H9 (cell line): ENCODE measurements at regions not wholly inside any gene's neighbourhood (a gene's known extent, or its start where the extent isn't known, plus 50 kb on each side); places are given as distances from the start of the nearest gene placed in this dataset.

ENCODE experiments used
- DNase-seq: peaks from one replicate; pipeline ENCODE4 v3.0.0-alpha.2; 2017
- H2AFZ ChIP-seq: one replicate; pipeline ENCODE4 v1.6.1; 2013; ENCODE audit warnings: mild to moderate bottlenecking, low read length, control low read depth, moderate library complexity
- H2AK5ac ChIP-seq: 2 replicates; pipeline ENCODE4 v1.6.1; 2013; ENCODE audit warnings: low read length, control low read depth, mixed read lengths; ENCODE audit not compliant: insufficient read length
- H2BK120ac ChIP-seq: one replicate; pipeline ENCODE4 v1.6.1; 2013; ENCODE audit warnings: low read depth, mild to moderate bottlenecking, low read length, control low read depth, inconsistent platforms; ENCODE audit not compliant: poor library complexity, severe bottlenecking
- H2BK12ac ChIP-seq: 2 replicates; pipeline ENCODE4 v1.6.1; 2013; ENCODE audit warnings: low read length, control low read depth, mixed read lengths, low read depth; ENCODE audit not compliant: insufficient read length
- H2BK15ac ChIP-seq: 2 replicates; pipeline ENCODE4 v1.6.1; 2013; ENCODE audit warnings: low read depth, low read length, control low read depth
- H2BK20ac ChIP-seq: one replicate; pipeline ENCODE4 v1.6.1; 2013; ENCODE audit warnings: low read depth, mild to moderate bottlenecking, low read length, control low read depth, inconsistent platforms; ENCODE audit not compliant: poor library complexity, severe bottlenecking
- H2BK5ac ChIP-seq: 2 replicates; pipeline ENCODE4 v1.6.1; 2013; ENCODE audit warnings: low read length, control low read depth, mixed read lengths; ENCODE audit not compliant: insufficient read length
- H3K14ac ChIP-seq: 2 replicates; pipeline ENCODE4 v1.6.1; 2013; ENCODE audit warnings: low read length, control low read depth; ENCODE audit not compliant: insufficient read depth
- H3K18ac ChIP-seq: 2 replicates; pipeline ENCODE4 v1.6.1; 2013; ENCODE audit warnings: low read depth, mild to moderate bottlenecking, mixed read lengths, low read length, control low read depth; ENCODE audit not compliant: insufficient read length
- H3K23ac ChIP-seq: 2 replicates; pipeline ENCODE4 v1.6.1; 2013; ENCODE audit warnings: low read length, control low read depth, mixed read lengths, low read depth; ENCODE audit not compliant: insufficient read length
- H3K23me2 ChIP-seq: 2 replicates; pipeline ENCODE4 v1.6.1; 2013; ENCODE audit warnings: low read depth, mild to moderate bottlenecking, mixed read lengths, low read length, control low read depth; ENCODE audit not compliant: insufficient read length, poor library complexity, severe bottlenecking
- H3K27ac ChIP-seq: 2 replicates; pipeline ENCODE4 v1.5.1; 2013; ENCODE audit warnings: low read length, control low read depth, mixed read lengths, low read depth; ENCODE audit not compliant: insufficient read length
- H3K27me3 ChIP-seq: 2 replicates; pipeline ENCODE4 v1.6.1; 2013; ENCODE audit warnings: low read length, control low read depth, inconsistent platforms; ENCODE audit not compliant: insufficient read depth
- H3K4ac ChIP-seq: 2 replicates; pipeline ENCODE4 v1.6.1; 2013; ENCODE audit warnings: low read depth, mild to moderate bottlenecking, control low read depth, inconsistent platforms, low read length, moderate library complexity
- H3K4me1 ChIP-seq: 2 replicates; pipeline ENCODE4 v1.6.1; 2013; ENCODE audit warnings: low read length, control low read depth, inconsistent platforms; ENCODE audit not compliant: insufficient read depth
- H3K4me2 ChIP-seq: 2 replicates; pipeline ENCODE4 v1.6.1; 2013; ENCODE audit warnings: low read length, control low read depth, mixed read lengths; ENCODE audit not compliant: insufficient read length, insufficient read depth
- H3K56ac ChIP-seq: 2 replicates; pipeline ENCODE4 v1.6.1; 2013; ENCODE audit warnings: low read depth, mild to moderate bottlenecking, mixed read lengths, low read length, control low read depth; ENCODE audit not compliant: insufficient read length
- H3K79me1 ChIP-seq: 2 replicates; pipeline ENCODE4 v1.6.1; 2013; ENCODE audit warnings: low read depth, mild to moderate bottlenecking, moderate library complexity, low read length, control low read depth, inconsistent platforms; ENCODE audit not compliant: insufficient read depth, poor library complexity, severe bottlenecking
- H3K79me2 ChIP-seq: 2 replicates; pipeline ENCODE4 v1.6.1; 2013; ENCODE audit warnings: low read length, control low read depth, inconsistent platforms; ENCODE audit not compliant: insufficient read depth
- H3K9ac ChIP-seq: 2 replicates; pipeline ENCODE4 v1.6.1; 2013; ENCODE audit warnings: low read length, control low read depth, mixed read lengths; ENCODE audit not compliant: insufficient read length; ENCODE audit errors: extremely low read depth
- H3K9me3 ChIP-seq: one replicate; pipeline ENCODE4 v1.6.1; 2013; ENCODE audit warnings: low read depth, low read length, inconsistent platforms; ENCODE audit not compliant: control insufficient read depth
- H3T11ph ChIP-seq: one replicate; pipeline ENCODE4 v1.6.1; 2013; ENCODE audit warnings: mild to moderate bottlenecking, low read length, control low read depth, inconsistent platforms
- H4K20me1 ChIP-seq: one replicate; pipeline ENCODE4 v1.6.1; 2013; ENCODE audit not compliant: control insufficient read depth, insufficient read length, insufficient read depth
- H4K5ac ChIP-seq: 2 replicates; pipeline ENCODE4 v1.6.1; 2013; ENCODE audit warnings: low read depth, mild to moderate bottlenecking, mixed read lengths, low read length, control low read depth; ENCODE audit not compliant: insufficient read length
- H4K8ac ChIP-seq: replicated peaks from 2 replicates; pipeline ENCODE4 v1.6.1; 2013; ENCODE audit warnings: low read length, control low read depth, mixed read lengths, low read depth; ENCODE audit not compliant: insufficient read length
- H4K91ac ChIP-seq: 2 replicates; pipeline ENCODE4 v1.6.1; 2013; ENCODE audit warnings: low read depth, mild to moderate bottlenecking, moderate library complexity, mixed read lengths, low read length, control low read depth; ENCODE audit not compliant: insufficient read length
- H3K27ac Mint-ChIP-seq, 3 experiments: 2 replicates in 2 of 3; 3 replicates in 1 of 3; pipeline ENCODE4 v1.8.0; 2020 to 2021; ENCODE audit warnings: mixed read lengths in 3 of 3, mild to moderate bottlenecking in 1 of 3, moderate library complexity in 1 of 3
- H3K27me3 Mint-ChIP-seq: 2 replicates; pipeline ENCODE4 v1.8.0; 2021; ENCODE audit warnings: low read depth, mild to moderate bottlenecking, moderate library complexity, mixed read lengths
- H3K36me3 Mint-ChIP-seq, 3 experiments: 2 replicates in 2 of 3; 3 replicates in 1 of 3; pipeline ENCODE4 v1.8.0; 2020 to 2021; ENCODE audit warnings: low read depth in 3 of 3, mixed read lengths in 3 of 3; ENCODE audit not compliant: insufficient read depth in 1 of 3
- H3K4me1 Mint-ChIP-seq, 2 experiments: 2 replicates each; pipeline ENCODE4 v1.8.0; 2020; ENCODE audit warnings: mixed read lengths in 2 of 2
- H3K4me3 Mint-ChIP-seq, 2 experiments: 2 replicates in 1 of 2; 3 replicates in 1 of 2; pipeline ENCODE4 v1.8.0; 2020 to 2021; ENCODE audit warnings: mild to moderate bottlenecking in 2 of 2, mixed read lengths in 2 of 2, moderate library complexity in 1 of 2
- H3K9me3 Mint-ChIP-seq, 2 experiments: 2 replicates in 1 of 2; 3 replicates in 1 of 2; pipeline ENCODE4 v1.8.0; 2020; ENCODE audit warnings: mild to moderate bottlenecking in 2 of 2, mixed read lengths in 2 of 2, moderate library complexity in 1 of 2
- CTCF ChIP-seq: fragments of 200-600 bp; sonication (generic); conservative IDR thresholded peaks from 3 replicates; pipeline ENCODE4 v1.8.0; 2021; ENCODE audit warnings: antibody characterized with exemption, mild to moderate bottlenecking
- WGBS: extraction: QIAGEN DNeasy Blood & Tissue Kit; methylation state at CpG from one replicate; pipeline ENCODE4 v1.1.7; 2013; ENCODE audit warnings: missing lambda C conversion rate, low lambda C conversion rate, mixed read lengths; ENCODE audit not compliant: insufficient read length; ENCODE audit errors: extremely low coverage; 5-methylcytosine and 5-hydroxymethylcytosine counted together

DNA sequence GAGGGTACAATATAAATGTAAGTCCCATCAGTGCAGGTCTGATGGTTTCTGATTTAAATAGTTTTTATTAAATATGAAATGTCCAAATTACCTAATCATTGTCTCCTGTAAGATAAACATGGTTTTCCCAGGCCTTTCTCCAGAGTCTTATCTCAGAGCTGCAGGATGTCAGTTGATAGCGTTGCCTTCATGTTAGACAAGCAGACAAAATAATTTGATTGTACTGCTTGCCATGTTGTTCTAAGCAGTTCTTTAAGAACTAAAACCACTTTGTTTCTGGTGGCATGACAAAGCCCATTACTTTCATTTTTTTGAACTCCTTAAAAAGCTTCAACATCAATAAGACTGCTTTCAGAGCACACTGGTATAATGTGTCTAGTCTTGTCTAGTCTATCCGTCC, 1073.5 kb downstream of the MAT2B start:
- Histone ChIP-seq H3K23me2 (no peaks in the 10 kb centered on the region), H3K79me1 (no peaks in the 10 kb centered on the region), H4K91ac (no peak overlapping the region), H4K8ac (no peak overlapping the region), H3K4me2 (no peak overlapping the region), H3K9me3 (no peaks in the 10 kb centered on the region), H2AK5ac (no peak overlapping the region), H2BK120ac (no peak overlapping the region), H3K4ac (no peak overlapping the region), H2BK5ac (no peak overlapping the region), H2BK15ac (no peak overlapping the region), H2BK12ac (no peak overlapping the region), H3K9ac (no peak overlapping the region), H3K4me1 (no peaks in the 10 kb centered on the region), H4K20me1 (no peaks in the 10 kb centered on the region), H3K23ac (no peak overlapping the region), H3K56ac (no peak overlapping the region), H3T11ph (no peak overlapping the region), H3K18ac (no peak overlapping the region), H3K27ac (no peak overlapping the region), H2BK20ac (no peak overlapping the region), H2AFZ (no peak overlapping the region), H3K79me2 (no peaks in the 10 kb centered on the region), H3K14ac (no peak overlapping the region), H3K27me3 (no peaks in the 10 kb centered on the region), H4K5ac (no peak overlapping the region)
- no peaks in the 10 kb centered on the region for H3K27me3 Mint-ChIP-seq
- WGBS: no CpG with 5 or more reads among the region's 2 CpGs
- H3K4me1 Mint-ChIP-seq: no peaks in the 10 kb centered on the region
- H3K36me3 Mint-ChIP-seq: no peaks in the 10 kb centered on the region
- no peak overlapping the region for H3K4me3 Mint-ChIP-seq
- no peak overlapping the region for H3K27ac Mint-ChIP-seq
- H3K9me3 Mint-ChIP-seq: no peaks in the 10 kb centered on the region
- DNase-seq: no peak
- TF ChIP-seq CTCF: no peak
